Endothelial cell of umbilical vein (primary cell): ENCODE measurements at regions not wholly inside any gene's neighbourhood (a gene's known extent, or its start where the extent isn't known, plus 50 kb on each side); places are given as distances from the start of the nearest gene placed in this dataset.

ENCODE experiments used
- BruUV-seq: library from RNA; stranded (reverse); fragments of 400-500 nt; replicated peaks from 2 replicates; lab custom pipeline; 2021; lab: Mats Ljungman, UMichigan
- CTCF ChIA-PET: fragments of 300-600, 350-600 bp; sonication (Branson Sonifier 250); formaldehyde crosslinking; loops from one replicate; lab custom pipeline; 2021; ENCODE audit warnings: antibody characterized with exemption, inconsistent platforms; lab: Charles Lee
- POLR2A ChIA-PET: fragments of 300-600, 350-600 bp; sonication (Branson Sonifier 250); formaldehyde crosslinking; loops from one replicate; lab custom pipeline; 2021; ENCODE audit warnings: antibody characterized with exemption, inconsistent platforms; lab: Charles Lee
- DNase-seq: peaks from one replicate; pipeline ENCODE4 v3.0.0-alpha.2; 2011; ENCODE audit warnings: low read depth, low spot score
- FAIRE-seq: peaks from 2 replicates; lab custom pipeline; 2011; peaks lifted over from hg19 to GRCh38; lab: Jason Lieb, UNC
- H2AFZ ChIP-seq: 2 replicates; pipeline ENCODE4 v1.6.0; 2012; ENCODE audit warnings: low read depth, low read length, control low read depth, inconsistent platforms
- H3K27ac ChIP-seq: 2 replicates; pipeline ENCODE4 v1.5.1; 2011; ENCODE audit warnings: low read depth, mild to moderate bottlenecking, control low read depth, low read length, moderate library complexity; ENCODE audit not compliant: insufficient read depth
- H3K27me3 ChIP-seq, 2 experiments: 2 replicates each; pipeline versions ENCODE4 v1.6.0 to v1.6.1; 2011; ENCODE audit warnings: low read length in 2 of 2, mixed read lengths in 1 of 2; ENCODE audit not compliant: control insufficient read depth in 2 of 2, insufficient read depth in 2 of 2
- H3K36me3 ChIP-seq, 2 experiments: 2 replicates in 1 of 2; 3 replicates in 1 of 2; pipeline ENCODE4 v1.5.1; 2011; ENCODE audit warnings: low read length in 2 of 2, mild to moderate bottlenecking in 1 of 2, moderate library complexity in 1 of 2; ENCODE audit not compliant: control insufficient read depth in 2 of 2, insufficient read depth in 2 of 2; ENCODE audit errors: extremely low read depth in 1 of 2
- H3K4me1 ChIP-seq: 3 replicates; pipeline ENCODE4 v1.5.1; 2011; ENCODE audit warnings: mild to moderate bottlenecking, low read length; ENCODE audit not compliant: control insufficient read depth, insufficient read depth; ENCODE audit errors: extremely low read depth
- H3K4me2 ChIP-seq: 2 replicates; pipeline ENCODE4 v1.6.1; 2011; ENCODE audit warnings: low read length, control low read depth, mixed read lengths; ENCODE audit not compliant: insufficient read depth
- H3K4me3 ChIP-seq, 3 experiments: fragments of 200-600 bp in 1 of 3; sonication (generic), shearing (Covaris generic) in 1 of 3; replicated peaks in 1 of 3; 2 replicates each; pipeline ENCODE4 v1.5.1; 2011 to 2016; ENCODE audit warnings: control low read depth in 3 of 3, low read length in 3 of 3, mild to moderate bottlenecking in 2 of 3, inconsistent platforms in 1 of 3, low read depth in 1 of 3, moderate library complexity in 1 of 3; ENCODE audit not compliant: insufficient read depth in 1 of 3
- H3K79me2 ChIP-seq: 2 replicates; pipeline ENCODE4 v1.6.0; 2012; ENCODE audit warnings: low read length, inconsistent platforms; ENCODE audit not compliant: control insufficient read depth, insufficient read depth
- H3K9ac ChIP-seq: replicated peaks from 2 replicates; pipeline ENCODE3; 2011; ENCODE audit warnings: low read length, control low read depth; ENCODE audit not compliant: insufficient read depth; ENCODE audit errors: extremely low read depth
- H3K9me1 ChIP-seq: replicated peaks from 3 replicates; pipeline ENCODE4 v1.6.0; 2011; ENCODE audit warnings: mild to moderate bottlenecking, low read length; ENCODE audit not compliant: control insufficient read depth, insufficient read depth; ENCODE audit errors: extremely low read depth
- H3K9me3 ChIP-seq: replicated peaks from 2 replicates; pipeline ENCODE4 v1.5.1; 2012; ENCODE audit warnings: low read length, inconsistent platforms; ENCODE audit not compliant: control insufficient read depth, insufficient read depth
- H4K20me1 ChIP-seq: replicated peaks from 2 replicates; pipeline ENCODE3; 2011; ENCODE audit warnings: mild to moderate bottlenecking, low read length; ENCODE audit not compliant: control insufficient read depth, insufficient read depth; ENCODE audit errors: extremely low read depth
- EZH2 ChIP-seq: IDR thresholded peaks from 2 replicates; pipeline ENCODE4 v1.6.1; 2012; ENCODE audit warnings: borderline replicate concordance, low read depth, mild to moderate bottlenecking, moderate library complexity, low read length, inconsistent platforms; ENCODE audit not compliant: severe bottlenecking
- FOS ChIP-seq: IDR thresholded peaks from 2 replicates; pipeline ENCODE4 v1.6.1; 2011; ENCODE audit warnings: mild to moderate bottlenecking, low read length, moderate library complexity, borderline replicate concordance; ENCODE audit not compliant: insufficient read depth
- GATA2 ChIP-seq: IDR thresholded peaks from 2 replicates; pipeline ENCODE4 v1.7.0; 2011; ENCODE audit warnings: low read depth, mild to moderate bottlenecking, moderate library complexity, mixed read lengths, low read length; ENCODE audit not compliant: insufficient read length, insufficient read depth
- JUN ChIP-seq: IDR thresholded peaks from 2 replicates; pipeline ENCODE4 v1.6.1; 2011; ENCODE audit warnings: borderline replicate concordance, low read depth; ENCODE audit not compliant: insufficient read length, insufficient read depth
- MYC ChIP-seq: IDR thresholded peaks from one replicate; pipeline ENCODE4 v1.6.1; 2011; ENCODE audit warnings: mild to moderate bottlenecking, low read depth, low read length
- POLR2A ChIP-seq: IDR thresholded peaks from 2 replicates; pipeline ENCODE4 v1.6.1; 2012; ENCODE audit warnings: low read depth, mild to moderate bottlenecking, control low read depth, low read length
- POLR2AphosphoS5 ChIP-seq: IDR thresholded peaks from 2 replicates; pipeline ENCODE4 v1.6.1; 2012; ENCODE audit warnings: low read depth, mild to moderate bottlenecking, control low read depth, low read length, moderate library complexity; ENCODE audit not compliant: insufficient read depth
- dilution Hi-C: fragments of 300-500 bp; cut with MboI; formaldehyde crosslinking; loops from one replicate; pipeline ENCODE4 v1.15.0; 2019; ENCODE audit warnings: low sequenced_read_pairs; ENCODE audit not compliant: extremely low pct_ligation_motif_present
- intact Hi-C: fragments of 100-400 bp; cut with micrococcal nuclease; formaldehyde crosslinking; loops from one replicate; pipeline ENCODE4 v1.10.0; 2022
- TF ChIP-seq, protein P1 (sequence below): IDR thresholded peaks from 2 replicates; pipeline ENCODE4 v1.6.1; 2011; ENCODE audit not compliant: insufficient read depth, insufficient read length
- TF ChIP-seq, protein P2 (sequence below), 2 donors: IDR thresholded peaks; 1 replicate in 1 of 2; 2 replicates in 1 of 2; pipeline ENCODE4 v1.5.1; 2011; ENCODE audit warnings: low read length in 2 of 2, mild to moderate bottlenecking in 2 of 2, moderate library complexity in 2 of 2, control low read depth in 1 of 2, inconsistent platforms in 1 of 2, low read depth in 1 of 2; ENCODE audit not compliant: insufficient read depth in 1 of 2; ENCODE audit errors: extremely low read depth in 1 of 2

- POLR2A ChIA-PET = no interaction called here
- H2AFZ ChIP-seq = no peak overlapping the region
- BruUV-seq = no TSS peak
- peaks cover 0 to 5% of the 10 kb centered on the region in 2 experiments for H3K27me3 ChIP-seq
- H3K79me2 ChIP-seq = no peaks in the 10 kb centered on the region
- H3K9me1 ChIP-seq = no peaks in the 10 kb centered on the region
- H3K4me3 ChIP-seq = no peak overlapping the region
- CTCF ChIA-PET = no interaction called here
- H3K4me1 ChIP-seq = no peaks in the 10 kb centered on the region
- intact Hi-C loops (no loop called here), dilution Hi-C loops (no loop called here)
- H3K4me2 ChIP-seq = no peak overlapping the region
- FAIRE-seq (no peak), DNase-seq (no peak)
- TF ChIP-seq MYC = no peak
- TF ChIP-seq EZH2 = no peak
- TF ChIP-seq, protein P1, sequence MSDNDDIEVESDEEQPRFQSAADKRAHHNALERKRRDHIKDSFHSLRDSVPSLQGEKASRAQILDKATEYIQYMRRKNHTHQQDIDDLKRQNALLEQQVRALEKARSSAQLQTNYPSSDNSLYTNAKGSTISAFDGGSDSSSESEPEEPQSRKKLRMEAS = no peak
- TF ChIP-seq JUN = no peak
- no peak for TF ChIP-seq GATA2
- no peak for TF ChIP-seq FOS
- no peak for TF ChIP-seq POLR2A
- TF ChIP-seq, protein P2, sequence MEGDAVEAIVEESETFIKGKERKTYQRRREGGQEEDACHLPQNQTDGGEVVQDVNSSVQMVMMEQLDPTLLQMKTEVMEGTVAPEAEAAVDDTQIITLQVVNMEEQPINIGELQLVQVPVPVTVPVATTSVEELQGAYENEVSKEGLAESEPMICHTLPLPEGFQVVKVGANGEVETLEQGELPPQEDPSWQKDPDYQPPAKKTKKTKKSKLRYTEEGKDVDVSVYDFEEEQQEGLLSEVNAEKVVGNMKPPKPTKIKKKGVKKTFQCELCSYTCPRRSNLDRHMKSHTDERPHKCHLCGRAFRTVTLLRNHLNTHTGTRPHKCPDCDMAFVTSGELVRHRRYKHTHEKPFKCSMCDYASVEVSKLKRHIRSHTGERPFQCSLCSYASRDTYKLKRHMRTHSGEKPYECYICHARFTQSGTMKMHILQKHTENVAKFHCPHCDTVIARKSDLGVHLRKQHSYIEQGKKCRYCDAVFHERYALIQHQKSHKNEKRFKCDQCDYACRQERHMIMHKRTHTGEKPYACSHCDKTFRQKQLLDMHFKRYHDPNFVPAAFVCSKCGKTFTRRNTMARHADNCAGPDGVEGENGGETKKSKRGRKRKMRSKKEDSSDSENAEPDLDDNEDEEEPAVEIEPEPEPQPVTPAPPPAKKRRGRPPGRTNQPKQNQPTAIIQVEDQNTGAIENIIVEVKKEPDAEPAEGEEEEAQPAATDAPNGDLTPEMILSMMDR (IDR thresholded peaks at IDR 0.05; ENCODE audit: extremely low read depth in 1 of 2, insufficient read depth in 1 of 2, low read depth in 1 of 2, low read length in 2 of 2) = no peak
- TF ChIP-seq POLR2AphosphoS5 = no peak
- no peak overlapping the region for H3K9ac ChIP-seq
- no peaks in the 10 kb centered on the region for H4K20me1 ChIP-seq
- H3K36me3 ChIP-seq = no peaks in the 10 kb centered on the region
- no peak overlapping the region for H3K27ac ChIP-seq
- H3K9me3 ChIP-seq = no peaks in the 10 kb centered on the region
These were observed 69.4 kb upstream of the CPO start for GRCh38 chr2:206869824-206870495.
